ENCODE measurements at regions not wholly inside any gene's neighbourhood (a gene's known extent, or its start where the extent isn't known, plus 50 kb on each side); places are given as distances from the start of the nearest gene placed in this dataset.

DNA sequence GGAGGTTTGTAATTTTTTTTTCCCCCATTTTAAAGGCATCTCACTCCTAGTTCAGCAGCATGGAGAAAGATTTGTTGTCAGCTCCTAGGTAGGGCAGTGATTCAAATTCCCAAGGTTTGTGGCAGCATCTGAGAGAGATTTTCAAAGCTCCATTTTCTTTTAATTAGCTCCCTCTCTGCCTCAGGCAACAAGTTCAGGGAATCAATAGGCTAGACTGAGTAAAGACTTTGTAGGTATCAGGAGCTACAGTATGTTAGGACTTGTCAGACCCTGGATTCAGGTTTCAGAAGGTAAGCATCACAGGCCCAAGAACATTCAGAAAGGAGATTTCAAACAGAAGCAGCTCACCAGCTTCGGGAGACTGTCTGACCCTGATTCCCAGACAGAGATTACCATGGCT is 273.3 kb upstream of the ERBB4 start:
- Histone ChIP-seq H3K36me3 (no peaks in the 10 kb centered on the region), H3K9me3 (no peaks in the 10 kb centered on the region), H3K27me3 (replicated peaks in 1 of 7) (no peaks in the 10 kb centered on the region), H3K27ac (no peak overlapping the region), H3K4me1 (peaks cover 0 to 3% (median 0%) of the 10 kb centered on the region in 6 donors), H3K4me3 (no peak overlapping the region)
- 50 to 79% (median 65%) methylated on average over 1 of the region's 1 CpG for WGBS, 5 donors
- no peak for DNase-seq
- intact Hi-C loops (cut with DNase I; ENCODE audit: low total_unique reads), result no loop called here
- TF ChIP-seq POLR2AphosphoS5 (IDR thresholded peaks at IDR 0.05), result no peak
- no peak for TF ChIP-seq POLR2A (IDR thresholded peaks at IDR 0.05)
- TF ChIP-seq, protein P1, sequence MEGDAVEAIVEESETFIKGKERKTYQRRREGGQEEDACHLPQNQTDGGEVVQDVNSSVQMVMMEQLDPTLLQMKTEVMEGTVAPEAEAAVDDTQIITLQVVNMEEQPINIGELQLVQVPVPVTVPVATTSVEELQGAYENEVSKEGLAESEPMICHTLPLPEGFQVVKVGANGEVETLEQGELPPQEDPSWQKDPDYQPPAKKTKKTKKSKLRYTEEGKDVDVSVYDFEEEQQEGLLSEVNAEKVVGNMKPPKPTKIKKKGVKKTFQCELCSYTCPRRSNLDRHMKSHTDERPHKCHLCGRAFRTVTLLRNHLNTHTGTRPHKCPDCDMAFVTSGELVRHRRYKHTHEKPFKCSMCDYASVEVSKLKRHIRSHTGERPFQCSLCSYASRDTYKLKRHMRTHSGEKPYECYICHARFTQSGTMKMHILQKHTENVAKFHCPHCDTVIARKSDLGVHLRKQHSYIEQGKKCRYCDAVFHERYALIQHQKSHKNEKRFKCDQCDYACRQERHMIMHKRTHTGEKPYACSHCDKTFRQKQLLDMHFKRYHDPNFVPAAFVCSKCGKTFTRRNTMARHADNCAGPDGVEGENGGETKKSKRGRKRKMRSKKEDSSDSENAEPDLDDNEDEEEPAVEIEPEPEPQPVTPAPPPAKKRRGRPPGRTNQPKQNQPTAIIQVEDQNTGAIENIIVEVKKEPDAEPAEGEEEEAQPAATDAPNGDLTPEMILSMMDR (IDR thresholded peaks at IDR 0.05 in 8 of 11, conservative IDR thresholded peaks at IDR 0.05 in 3 of 11), result no peak

DNA sequence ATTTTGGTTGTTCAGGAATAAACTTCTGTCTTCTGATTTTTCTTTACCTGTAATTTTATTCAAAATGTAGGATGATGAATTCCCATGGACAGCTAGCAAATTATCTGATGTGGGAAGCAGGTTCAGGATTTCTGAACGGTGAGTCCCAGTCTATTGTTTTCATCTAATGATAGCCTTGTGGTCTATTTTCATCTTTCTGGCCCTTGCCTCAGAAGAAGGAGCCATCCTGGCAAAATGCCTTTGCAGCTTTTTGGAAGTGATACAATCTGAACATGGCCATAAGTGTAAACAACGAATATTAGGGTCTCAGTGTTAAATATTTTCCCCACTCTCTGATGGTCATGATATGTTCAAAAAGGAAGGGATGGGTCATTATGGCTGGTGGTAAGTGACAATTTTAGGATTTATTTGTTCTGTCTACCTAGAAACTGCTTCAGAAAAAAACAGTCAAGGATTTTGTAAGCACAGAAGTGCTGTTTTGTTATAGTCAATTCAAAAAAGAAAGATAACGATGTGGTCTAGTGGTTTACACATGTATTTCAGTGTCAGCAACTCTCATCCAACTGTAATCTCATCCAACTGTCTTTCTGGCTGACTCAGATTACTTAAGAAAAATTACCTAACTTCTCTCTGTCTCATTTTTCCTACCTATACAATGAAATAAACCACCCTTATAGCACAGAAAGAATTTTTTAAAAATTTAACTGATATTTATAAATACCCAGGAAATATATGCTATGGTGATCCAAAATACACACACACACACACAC is 272.6 kb upstream of the ERBB4 start:
- peaks cover 0 to 3% (median 0%) of the 10 kb centered on the region in 6 donors for H3K4me1 ChIP-seq
- no peaks in the 10 kb centered on the region for H3K9me3 ChIP-seq
- TF ChIP-seq POLR2A (IDR thresholded peaks at IDR 0.05) (no peak), POLR2AphosphoS5 (IDR thresholded peaks at IDR 0.05) (no peak)
- TF ChIP-seq, protein P1 (IDR thresholded peaks at IDR 0.05 in 8 of 11, conservative IDR thresholded peaks at IDR 0.05 in 3 of 11), result no peak
- no peak overlapping the region for H3K27ac ChIP-seq
- no peak for DNase-seq
- H3K36me3 ChIP-seq, result no peaks in the 10 kb centered on the region
- no peak overlapping the region for H3K4me3 ChIP-seq
- intact Hi-C loops (cut with DNase I; ENCODE audit: low total_unique reads), result no loop called here
- H3K27me3 ChIP-seq (replicated peaks in 1 of 7), result no peaks in the 10 kb centered on the region
- 51 to 73% (median 60%) methylated on average over 3 of the region's 3 CpGs for WGBS, 5 donors

DNA sequence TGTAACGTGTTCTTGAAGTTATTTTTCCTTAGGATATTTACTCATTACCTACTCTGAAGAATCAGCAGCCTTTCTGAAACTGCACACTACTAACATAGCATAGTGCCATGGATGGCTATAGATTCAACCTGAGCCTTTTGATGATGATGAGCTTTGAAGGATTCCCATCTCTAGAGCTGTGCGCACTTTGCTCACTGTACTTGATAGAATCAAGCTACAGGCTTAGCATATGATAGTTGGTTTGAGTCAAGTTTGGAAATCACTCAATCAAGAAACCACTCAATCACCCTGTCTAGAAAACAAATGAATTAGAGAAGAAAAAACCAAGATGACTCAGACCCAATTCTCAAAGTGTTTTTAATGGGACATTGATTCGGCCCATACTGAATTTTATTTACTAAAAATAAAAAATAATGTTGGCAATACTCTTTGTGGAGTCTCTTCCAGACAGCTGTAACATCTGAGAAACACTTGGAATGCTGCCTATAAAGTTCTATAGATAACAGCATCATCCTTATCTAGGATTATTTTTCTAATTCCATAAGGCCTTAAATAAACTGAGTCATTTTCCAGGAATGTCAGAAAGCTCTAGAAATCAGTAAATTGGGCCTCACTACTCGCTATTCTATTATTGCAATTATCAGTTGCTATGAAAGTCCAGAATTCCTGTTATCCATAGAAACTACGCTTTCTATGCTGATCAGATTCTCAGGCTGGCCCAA is 259.0 kb upstream of the ERBB4 start:
- TF ChIP-seq POLR2A (IDR thresholded peaks at IDR 0.05) (no peak), POLR2AphosphoS5 (IDR thresholded peaks at IDR 0.05) (no peak)
- TF ChIP-seq, protein P1 (IDR thresholded peaks at IDR 0.05 in 8 of 11, conservative IDR thresholded peaks at IDR 0.05 in 3 of 11), result no peak
- Histone ChIP-seq H3K9me3 (no peaks in the 10 kb centered on the region), H3K36me3 (no peaks in the 10 kb centered on the region), H3K27ac (no peak overlapping the region), H3K4me3 (no peak overlapping the region), H3K4me1 (no peaks in the 10 kb centered on the region), H3K27me3 (replicated peaks in 1 of 7) (no peaks in the 10 kb centered on the region)
- intact Hi-C loops (cut with DNase I; ENCODE audit: low total_unique reads), result no loop called here
- no peak for DNase-seq
- 68 to 83% (median 75%) methylated on average over 5 of the region's 5 CpGs for WGBS, 5 donors

DNA sequence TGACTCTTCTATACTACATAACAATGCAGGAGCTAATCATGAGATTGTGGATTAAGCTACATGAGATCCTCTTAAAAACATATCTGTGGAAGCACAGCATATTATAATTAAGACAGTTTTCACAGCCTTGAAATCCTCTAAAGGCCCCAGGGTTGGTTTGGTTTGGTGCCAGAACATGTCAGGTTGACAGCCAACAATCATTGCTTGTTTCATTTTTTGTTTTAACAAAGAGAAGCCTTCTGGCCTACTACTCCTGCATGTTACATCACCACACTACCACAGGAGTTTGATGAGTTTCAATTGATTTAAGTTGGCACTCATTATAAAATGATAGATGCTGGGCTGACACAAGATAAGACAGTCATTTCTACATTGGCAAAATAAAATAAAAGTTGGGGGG is 255.9 kb upstream of the ERBB4 start:
- H3K9me3 ChIP-seq, result no peaks in the 10 kb centered on the region
- H3K4me3 ChIP-seq, result no peak overlapping the region
- TF ChIP-seq, protein P1 (IDR thresholded peaks at IDR 0.05 in 8 of 11, conservative IDR thresholded peaks at IDR 0.05 in 3 of 11), result no peak
- no peak for TF ChIP-seq POLR2A (IDR thresholded peaks at IDR 0.05)
- TF ChIP-seq POLR2AphosphoS5 (IDR thresholded peaks at IDR 0.05), result no peak
- H3K4me1 ChIP-seq, result no peaks in the 10 kb centered on the region
- intact Hi-C loops (cut with DNase I; ENCODE audit: low total_unique reads), result no loop called here
- no peaks in the 10 kb centered on the region for H3K36me3 ChIP-seq
- H3K27ac ChIP-seq, result no peak overlapping the region
- H3K27me3 ChIP-seq (replicated peaks in 1 of 7), result no peaks in the 10 kb centered on the region
- no peak for DNase-seq

Measured in spleen (tissue), 11 donors.